Stimulated activated CD8-positive, alpha-beta memory T cell treated with anti-CD3 and anti-CD28 coated beads, Interleukin-15, amount 100 ng/mL, for 4 hours (primary cell): ENCODE measurements at regions not wholly inside any gene's neighbourhood (a gene's known extent, or its start where the extent isn't known, plus 50 kb on each side); places are given as distances from the start of the nearest gene placed in this dataset.
"Not testable (repeated sequence)": the region's sequence is repeated elsewhere in the genome, so short reads cannot be mapped to it uniquely, and the experiment has no call there.

Experiments used
- DNase-seq, 2 donors: peaks; one replicate each; pipeline ENCODE4 v3.0.0-alpha.2; 2020; ENCODE audit warnings: low read depth in 2 of 2

- not testable (repeated sequence) for DNase-seq
Observed at GRCh38 chr15:20191508-20192125, 350.0 kb downstream of the GOLGA6L6 start.

- not testable (repeated sequence) for DNase-seq
Observed at GRCh38 chr15:20188611-20189010, 353.0 kb downstream of the GOLGA6L6 start.

DNA sequence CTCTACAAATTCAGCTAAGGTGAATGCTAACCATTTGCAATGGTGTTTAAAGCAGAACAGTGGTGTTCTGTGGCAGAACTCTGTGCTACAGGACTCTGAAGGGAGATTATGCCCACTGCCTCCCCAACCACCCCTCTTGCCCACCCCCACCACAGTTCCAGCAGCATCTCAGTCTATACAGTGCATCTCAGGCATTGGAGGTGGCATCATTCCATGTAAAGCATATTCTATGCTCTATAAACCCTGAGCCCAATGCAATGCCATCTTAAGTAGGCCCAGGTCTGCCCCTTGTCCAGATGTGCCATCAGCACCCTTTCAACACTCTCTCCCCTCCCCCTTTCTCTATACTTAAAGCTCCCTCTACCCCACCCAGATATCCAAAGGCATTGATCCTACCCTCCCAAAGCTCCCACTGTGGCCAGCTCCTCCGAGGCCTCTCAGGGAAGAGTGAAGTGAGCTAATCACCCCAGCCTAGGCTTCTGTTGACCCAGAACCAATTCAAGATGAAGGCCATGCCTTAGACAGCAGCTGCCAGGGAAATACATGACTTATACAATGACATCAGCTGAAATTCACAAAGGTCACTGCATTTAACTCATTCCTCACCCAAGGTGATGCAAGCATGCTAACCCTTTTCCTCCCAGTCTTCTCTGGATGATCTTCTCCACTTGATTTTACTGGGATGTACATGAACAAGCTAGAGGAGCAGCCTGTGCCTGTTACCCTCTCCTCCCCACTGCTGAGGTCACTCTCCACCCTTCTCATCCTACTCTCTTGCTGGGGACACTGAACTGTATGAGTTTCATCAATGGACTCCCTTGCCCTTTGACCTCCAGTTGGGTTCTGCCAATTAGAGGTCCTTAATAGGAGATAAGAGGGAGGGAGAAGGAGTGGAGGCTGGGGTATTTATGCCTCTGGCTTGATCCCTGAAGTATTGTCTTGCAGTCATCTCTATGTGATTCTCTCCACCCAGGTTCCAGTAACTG lies 353.9 kb downstream of the GOLGA6L6 start:
- not testable (repeated sequence) for DNase-seq

DNA sequence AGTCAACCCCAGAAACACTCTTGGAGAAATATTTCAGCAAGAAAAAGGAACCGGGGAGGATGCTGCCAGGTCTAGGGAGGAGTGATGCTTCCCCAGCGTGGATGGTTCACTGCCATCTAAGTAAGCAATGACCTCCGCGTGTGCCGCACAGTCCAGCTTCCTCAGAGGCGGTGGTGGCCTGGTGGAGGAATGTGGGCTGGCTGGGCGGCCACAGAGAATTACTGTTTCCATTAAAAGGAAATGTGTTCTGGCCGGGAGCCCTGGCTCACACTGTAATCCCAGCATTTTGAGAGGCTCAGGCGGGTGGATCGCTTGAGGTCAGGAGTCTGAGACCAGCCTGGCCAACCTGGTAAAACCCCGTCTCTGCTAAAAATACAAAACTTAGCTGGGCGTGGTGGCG lies 356.7 kb downstream of the GOLGA6L6 start:
- DNase-seq, result not testable (repeated sequence)

DNA sequence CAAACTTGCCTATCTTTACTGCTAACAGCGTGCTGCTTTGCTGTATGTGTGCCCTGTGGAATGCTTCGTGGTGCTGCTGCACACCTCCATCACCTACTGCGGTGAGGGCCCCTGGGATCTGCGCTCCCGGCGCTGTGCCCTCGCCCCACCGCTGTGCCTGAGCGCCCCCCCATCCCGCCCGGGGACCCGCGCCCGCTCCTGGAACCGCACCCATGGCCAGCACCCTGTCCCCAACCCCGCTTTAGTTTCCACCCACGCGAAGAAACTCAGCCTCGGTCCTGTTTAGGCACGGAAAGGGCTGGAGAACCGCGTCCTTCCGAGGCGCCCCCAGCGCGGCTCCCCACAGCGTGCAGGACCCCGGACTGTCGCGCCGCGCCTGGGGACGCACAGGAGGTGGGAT lies 373.4 kb downstream of the GOLGA6L6 start:
- DNase-seq, result not testable (repeated sequence)

GRCh38 chr15:20153528-20153927 lies 388.1 kb downstream of the GOLGA6L6 start:
- DNase-seq, result not testable (repeated sequence)

- not testable (repeated sequence) for DNase-seq
Observed at GRCh38 chr15:20148679-20149078, 392.9 kb downstream of the GOLGA6L6 start.

DNA sequence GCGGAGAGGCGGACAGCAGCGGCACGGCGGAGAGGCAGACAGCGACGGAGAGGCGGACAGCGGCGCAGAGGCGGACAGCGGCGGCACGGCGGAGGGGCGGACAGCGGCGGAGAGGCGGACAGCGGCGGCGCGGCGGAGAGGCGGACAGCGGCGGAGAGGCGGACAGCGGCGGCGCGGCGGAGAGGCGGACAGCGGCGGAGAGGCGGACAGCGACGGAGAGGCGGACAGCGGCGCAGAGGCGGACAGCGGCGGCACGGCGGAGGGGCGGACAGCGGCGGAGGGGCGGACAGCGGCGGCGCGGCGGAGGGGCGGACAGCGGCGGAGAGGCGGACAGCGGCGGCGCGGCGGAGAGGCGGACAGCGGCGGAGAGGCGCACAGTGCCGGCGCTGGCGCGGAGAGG lies 393.6 kb downstream of the GOLGA6L6 start:
- DNase-seq, result not testable (repeated sequence)

DNA sequence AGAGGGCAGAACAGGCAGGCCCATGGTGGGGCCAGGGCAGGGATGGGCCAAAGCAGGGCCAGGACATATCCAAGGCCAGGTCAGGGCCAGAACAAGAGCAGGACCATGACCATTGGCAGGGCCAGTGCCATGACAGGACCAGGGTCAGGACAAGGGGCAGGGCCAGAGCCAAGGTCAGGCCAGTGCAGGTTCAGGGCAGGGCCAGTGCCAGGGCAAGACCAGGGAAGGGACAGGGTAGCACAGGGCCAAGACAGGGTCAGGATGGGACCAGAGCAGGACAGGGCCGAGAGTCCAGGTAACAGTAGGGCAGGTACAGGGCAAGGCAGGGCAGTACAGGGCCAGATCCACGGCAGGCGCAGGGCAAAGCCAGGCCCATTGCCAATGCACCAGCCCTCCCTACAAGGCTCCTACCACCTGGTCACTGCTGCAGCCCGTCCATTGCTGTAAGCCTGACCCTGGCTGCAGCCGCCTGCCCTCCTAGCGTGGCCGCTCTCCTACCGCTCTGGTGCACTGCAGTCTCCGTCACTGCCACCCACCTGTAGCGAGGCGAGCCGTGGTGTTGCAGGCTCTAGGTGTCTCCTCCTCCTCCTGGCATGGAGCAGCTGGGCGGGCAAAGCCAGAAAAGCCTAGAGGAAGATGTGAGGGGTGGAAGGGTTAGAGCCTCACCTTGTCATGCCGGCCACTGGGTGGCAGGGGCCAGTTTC lies 397.1 kb downstream of the GOLGA6L6 start:
- DNase-seq, result not testable (repeated sequence)

- not testable (repeated sequence) for DNase-seq
Observed at GRCh38 chr15:20142906-20143305, 398.7 kb downstream of the GOLGA6L6 start.

DNA sequence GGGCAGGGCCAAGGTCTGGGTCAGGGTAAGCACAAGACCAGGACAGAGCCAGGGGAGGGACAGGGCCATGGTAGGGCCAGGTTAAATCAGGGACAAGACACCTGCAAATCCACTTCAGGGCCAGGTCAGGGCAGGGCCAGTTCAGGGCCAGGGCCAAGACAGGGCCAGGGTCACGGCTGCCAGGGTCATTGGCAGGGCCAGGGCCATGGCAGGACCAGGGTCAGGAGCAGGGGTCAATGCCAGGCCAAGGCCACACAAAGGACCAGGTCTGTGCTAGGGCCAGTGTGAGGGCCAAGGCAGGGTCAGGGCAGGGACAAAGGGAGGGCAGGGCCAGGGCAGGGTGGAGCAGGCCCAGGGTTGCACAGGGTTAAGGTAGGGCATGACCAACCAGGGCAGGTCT lies 399.2 kb downstream of the GOLGA6L6 start:
- DNase-seq, result not testable (repeated sequence)

GRCh38 chr15:20124668-20125067 lies 416.9 kb downstream of the GOLGA6L6 start:
- DNase-seq, result not testable (repeated sequence)

- DNase-seq, result no peak
Observed at GRCh38 chr15:20106026-20106425, 435.6 kb downstream of the GOLGA6L6 start.

GRCh38 chr15:20105011-20105990 lies 436.3 kb downstream of the GOLGA6L6 start:
- DNase-seq, result not testable (repeated sequence)

DNA sequence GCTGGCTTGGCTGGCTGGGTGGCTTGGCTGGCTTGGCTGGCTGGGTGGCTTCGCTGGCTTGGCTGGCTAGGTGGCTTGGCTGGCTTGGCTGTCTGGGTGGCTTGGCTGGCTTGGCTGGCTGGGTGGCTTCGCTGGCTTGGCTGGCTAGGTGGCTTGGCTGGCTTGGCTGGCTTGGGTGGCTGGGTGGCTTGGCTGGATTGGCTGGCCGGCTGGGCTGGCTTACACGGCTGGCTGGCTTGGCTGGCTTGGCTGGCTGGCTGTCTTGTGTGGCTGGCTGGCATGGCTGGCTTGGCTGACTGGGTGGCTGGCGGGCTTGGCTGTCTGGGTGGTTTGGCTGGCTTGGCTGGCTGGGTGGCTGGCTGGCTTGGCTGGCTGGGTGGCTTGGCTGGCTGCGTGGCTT lies 437.0 kb downstream of the GOLGA6L6 start:
- DNase-seq, result not testable (repeated sequence)

- DNase-seq, result not testable (repeated sequence)
Observed at GRCh38 chr15:20102862-20103261, 438.7 kb downstream of the GOLGA6L6 start.

DNA sequence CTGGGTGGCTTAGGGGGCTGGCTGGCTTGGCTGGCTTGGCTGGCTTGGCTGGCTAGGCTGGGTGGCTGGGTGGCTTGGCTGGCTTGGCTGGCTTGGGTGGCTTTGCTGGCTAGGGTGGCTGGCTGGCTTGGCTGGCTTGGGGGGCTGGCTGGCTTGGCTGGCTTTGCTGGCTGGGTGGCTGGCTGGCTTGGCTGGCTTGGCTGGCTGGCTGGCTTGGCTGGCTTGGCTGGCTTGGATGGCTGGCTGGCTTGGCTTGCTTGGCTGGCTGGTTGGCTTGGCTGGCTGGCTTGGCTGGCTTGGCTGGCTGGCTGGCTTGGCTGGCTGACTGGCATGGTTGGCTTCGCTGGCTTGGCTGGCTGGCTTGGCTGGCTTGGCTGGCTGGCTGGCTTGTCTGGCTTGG lies 439.4 kb downstream of the GOLGA6L6 start:
- not testable (repeated sequence) for DNase-seq

DNA sequence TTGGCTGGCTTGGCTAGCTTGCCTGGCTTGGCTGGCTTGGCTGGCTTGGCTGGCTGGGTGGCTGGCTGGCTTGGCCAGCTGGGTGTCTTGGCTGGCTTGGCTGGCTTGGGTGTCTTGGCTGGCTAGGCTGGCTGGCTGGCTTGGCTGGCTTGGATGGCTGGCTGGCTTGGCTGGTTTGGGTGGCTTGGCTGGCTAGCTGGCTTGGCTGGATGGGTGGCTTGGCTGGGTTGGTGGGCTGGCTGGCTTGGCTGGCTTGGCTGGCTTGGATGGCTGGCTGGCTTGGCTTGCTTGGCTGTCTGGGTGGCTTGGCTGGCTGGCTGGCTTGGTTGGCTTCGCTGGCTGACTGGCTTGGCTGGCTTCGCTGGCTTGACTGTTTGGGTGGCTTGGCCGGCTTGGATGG lies 440.3 kb downstream of the GOLGA6L6 start:
- DNase-seq, result not testable (repeated sequence)

DNA sequence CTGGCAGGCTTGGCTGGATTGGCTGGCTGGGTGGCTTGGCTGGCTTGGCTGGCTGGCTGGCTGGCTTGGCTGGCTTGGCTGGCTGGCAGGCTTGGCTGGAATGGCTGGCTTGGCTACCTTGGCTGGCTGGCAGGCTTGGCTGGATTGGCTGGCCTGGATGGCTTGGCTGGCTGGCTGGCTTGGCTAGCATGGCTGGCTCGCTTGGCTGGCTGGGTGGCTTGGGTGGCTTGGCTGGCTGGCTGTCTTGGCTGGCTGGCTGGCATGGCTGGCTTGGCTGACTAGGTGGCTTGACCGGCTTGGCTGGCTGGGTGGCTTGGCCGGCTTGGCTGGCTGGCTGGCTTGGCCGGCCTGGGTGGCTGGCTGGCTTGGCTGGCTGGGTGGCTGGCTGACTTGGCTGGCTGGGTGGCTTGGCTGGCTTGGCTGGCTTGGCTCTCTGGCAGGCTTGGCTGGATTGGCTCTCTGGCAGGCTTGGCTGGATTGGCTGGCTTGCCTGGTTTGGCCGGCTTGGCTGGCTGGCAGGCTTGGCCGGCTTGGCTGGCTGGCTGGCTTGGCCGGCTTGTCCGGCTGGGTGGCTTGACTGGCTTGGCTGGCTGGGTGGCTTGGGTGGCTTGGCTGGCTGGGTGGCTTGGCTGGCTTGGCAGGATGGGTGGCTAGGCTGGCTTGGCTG lies 440.9 kb downstream of the GOLGA6L6 start:
- not testable (repeated sequence) for DNase-seq

GRCh38 chr15:20095699-20096303 lies 445.8 kb downstream of the GOLGA6L6 start:
- not testable (repeated sequence) for DNase-seq
